ENCODE measurements at regions not wholly inside any gene's neighbourhood (a gene's known extent, or its start where the extent isn't known, plus 50 kb on each side); places are given as distances from the start of the nearest gene placed in this dataset.

- H3K4me3 ChIP-seq (ENCODE audit: low read length): no peak overlapping the region
- no peak overlapping the region for H3K27ac ChIP-seq (ENCODE audit: low read depth, low read length)
- no peaks in the 10 kb centered on the region for H3F3A ChIP-seq (ENCODE audit: control insufficient read depth, insufficient read depth)
- no peaks in the 10 kb centered on the region for H3K4me1 ChIP-seq (ENCODE audit: control insufficient read depth, low read length)
- H3K27me3 ChIP-seq (ENCODE audit: control insufficient read depth, low read length): no peaks in the 10 kb centered on the region
- no peaks in the 10 kb centered on the region for H3K36me3 ChIP-seq (ENCODE audit: control insufficient read depth, low read length)
- H4K20me1 ChIP-seq (ENCODE audit: control insufficient read depth, insufficient read depth, low read depth, low read length): no peaks in the 10 kb centered on the region
- no peaks in the 10 kb centered on the region for H3K79me2 ChIP-seq (ENCODE audit: control insufficient read depth, low read length)
- no peak overlapping the region for H3K4me2 ChIP-seq (ENCODE audit: low read length)
- TF ChIP-seq EZH2phosphoT487 (IDR thresholded peaks at IDR 0.05; ENCODE audit: borderline replicate concordance, low read length) (no peak), CTCF (IDR thresholded peaks at IDR 0.05; ENCODE audit: low read depth, low read length, poor library complexity, severe bottlenecking) (no peak)
- no peaks in the 10 kb centered on the region for H3K9me3 ChIP-seq (ENCODE audit: control insufficient read depth, insufficient read depth, low read length)
- no peaks in the 10 kb centered on the region for H3K9me2 ChIP-seq (replicated peaks; ENCODE audit: control insufficient read depth, low read length)
Measured at GRCh38 chr16:17885659-17886207, 415.0 kb upstream of the XYLT1 start.

DNA sequence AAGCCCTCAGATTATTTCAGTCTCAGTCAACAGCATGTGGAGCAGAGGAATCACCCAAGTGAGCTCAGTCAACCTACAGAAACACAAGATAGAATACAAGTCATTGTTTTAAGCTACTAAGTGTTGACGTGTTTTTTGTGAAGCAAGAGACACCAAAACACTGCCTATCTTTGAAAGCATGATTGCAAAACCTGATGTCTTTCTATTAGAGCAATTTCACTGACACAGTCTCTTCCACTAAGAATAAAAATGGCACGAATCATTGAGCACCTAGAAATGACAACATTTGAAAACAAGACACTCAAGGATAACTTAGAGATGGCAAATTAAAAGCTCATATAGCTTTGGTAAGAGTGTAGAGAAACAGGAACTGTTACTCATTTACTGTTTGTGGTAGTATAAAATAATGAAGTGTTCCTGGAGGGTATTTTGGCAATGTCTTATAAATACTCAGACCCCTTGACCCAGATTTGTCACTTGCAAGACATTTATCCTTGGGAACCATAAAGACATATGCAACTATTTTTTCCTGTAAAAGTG lies 407.1 kb upstream of the XYLT1 start:
- Histone ChIP-seq H3K27ac (ENCODE audit: low read depth, low read length) (no peak overlapping the region), H3F3A (ENCODE audit: control insufficient read depth, insufficient read depth) (no peaks in the 10 kb centered on the region), H4K20me1 (ENCODE audit: control insufficient read depth, insufficient read depth, low read depth, low read length) (no peaks in the 10 kb centered on the region), H3K79me2 (ENCODE audit: control insufficient read depth, low read length) (no peaks in the 10 kb centered on the region), H3K9me2 (replicated peaks; ENCODE audit: control insufficient read depth, low read length) (no peaks in the 10 kb centered on the region), H3K4me1 (ENCODE audit: control insufficient read depth, low read length) (no peaks in the 10 kb centered on the region), H3K4me2 (ENCODE audit: low read length) (no peak overlapping the region), H3K4me3 (ENCODE audit: low read length) (no peak overlapping the region), H3K27me3 (ENCODE audit: control insufficient read depth, low read length) (no peaks in the 10 kb centered on the region), H3K36me3 (ENCODE audit: control insufficient read depth, low read length) (no peaks in the 10 kb centered on the region), H3K9me3 (ENCODE audit: control insufficient read depth, insufficient read depth, low read length) (no peaks in the 10 kb centered on the region)
- no peak for TF ChIP-seq CTCF (IDR thresholded peaks at IDR 0.05; ENCODE audit: low read depth, low read length, poor library complexity, severe bottlenecking)
- TF ChIP-seq EZH2phosphoT487 (IDR thresholded peaks at IDR 0.05; ENCODE audit: borderline replicate concordance, low read length): no peak

DNA sequence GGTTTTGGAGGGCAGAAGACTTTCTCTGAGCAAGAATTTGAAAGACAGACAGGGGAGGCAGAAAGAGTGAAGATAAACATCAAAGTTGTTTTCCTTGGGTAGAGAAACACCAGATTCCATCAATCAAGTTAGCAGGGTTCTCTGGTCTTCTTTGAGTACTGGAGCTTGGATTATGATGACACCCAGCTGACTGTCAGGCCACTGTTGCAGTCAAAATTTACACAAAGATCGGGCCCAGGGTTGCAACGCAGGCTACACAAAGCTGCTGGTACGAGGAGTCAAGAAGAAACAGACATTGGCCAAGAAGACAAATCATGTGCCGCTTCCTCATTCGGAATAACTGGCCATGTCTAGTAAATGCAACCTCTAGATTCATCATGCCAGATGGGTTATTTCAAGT lies 396.2 kb upstream of the XYLT1 start:
- no peaks in the 10 kb centered on the region for H3K36me3 ChIP-seq (ENCODE audit: control insufficient read depth, low read length)
- H3K4me2 ChIP-seq (ENCODE audit: low read length): no peak overlapping the region
- no peak overlapping the region for H3K27ac ChIP-seq (ENCODE audit: low read depth, low read length)
- no peaks in the 10 kb centered on the region for H3K9me3 ChIP-seq (ENCODE audit: control insufficient read depth, insufficient read depth, low read length)
- no peak for TF ChIP-seq CTCF (IDR thresholded peaks at IDR 0.05; ENCODE audit: low read depth, low read length, poor library complexity, severe bottlenecking)
- no peak for TF ChIP-seq EZH2phosphoT487 (IDR thresholded peaks at IDR 0.05; ENCODE audit: borderline replicate concordance, low read length)
- H3F3A ChIP-seq (ENCODE audit: control insufficient read depth, insufficient read depth): no peaks in the 10 kb centered on the region
- no peaks in the 10 kb centered on the region for H3K27me3 ChIP-seq (ENCODE audit: control insufficient read depth, low read length)
- no peaks in the 10 kb centered on the region for H3K9me2 ChIP-seq (replicated peaks; ENCODE audit: control insufficient read depth, low read length)
- H3K4me1 ChIP-seq (ENCODE audit: control insufficient read depth, low read length): no peaks in the 10 kb centered on the region
- no peaks in the 10 kb centered on the region for H4K20me1 ChIP-seq (ENCODE audit: control insufficient read depth, insufficient read depth, low read depth, low read length)
- H3K79me2 ChIP-seq (ENCODE audit: control insufficient read depth, low read length): no peaks in the 10 kb centered on the region
- H3K4me3 ChIP-seq (ENCODE audit: low read length): no peak overlapping the region
